K562 (cell line): ENCODE measurements at regions not wholly inside any gene's neighbourhood (a gene's known extent, or its start where the extent isn't known, plus 50 kb on each side); places are given as distances from the start of the nearest gene placed in this dataset.

Experiments used
- ATAC-seq: fragments of 200-7000 bp; cut with Tn5 transposase; 3 replicates; pipeline ENCODE4 v1.9.1; 2020; ENCODE audit warnings: moderate library complexity
- BruUV-seq: library from RNA; stranded (reverse); fragments of 400-500 nt; replicated peaks from 2 replicates; lab custom pipeline; 2021; lab: Mats Ljungman, UMichigan
- CTCF ChIA-PET: fragments of 300-600 bp; formaldehyde crosslinking; extraction: SDS; loops from one replicate; lab custom pipeline; 2021; ENCODE audit warnings: low intra/inter-chr PET ratio; lab: Yijun Ruan, JAX
- POLR2A ChIA-PET: fragments of 300-600, 350-650 bp; sonication (Branson Sonifier 250); formaldehyde crosslinking; extraction: SDS; loops from one replicate; lab custom pipeline; 2021; ENCODE audit warnings: antibody characterized with exemption, inconsistent platforms; lab: Yijun Ruan, JAX
- DNase-seq, 4 experiments: peaks; one replicate each; pipeline versions ENCODE4 v3.0.0 to v3.0.0-alpha.2; 2011 to 2018; ENCODE audit warnings: low spot score in 3 of 4, mixed read lengths in 3 of 4; ENCODE audit errors: extremely low read depth in 1 of 4
- FAIRE-seq: peaks from 2 replicates; lab custom pipeline; 2011; peaks lifted over from hg19 to GRCh38; lab: Jason Lieb, UNC
- H2AFZ ChIP-seq: 2 replicates; pipeline ENCODE4 v1.6.0; 2011; ENCODE audit warnings: low read depth, low read length, control low read depth, inconsistent platforms
- H3K27ac ChIP-seq: fragments of 200-600 bp; 3 replicates; pipeline ENCODE4 v1.8.0; 2011; ENCODE audit warnings: low read depth, mild to moderate bottlenecking, control low read depth, inconsistent platforms, low read length, moderate library complexity, mixed read lengths; ENCODE audit errors: extremely low read depth
- H3K27me3 ChIP-seq, 2 experiments: fragments of 300-600 bp in 1 of 2; 2 replicates in 1 of 2; 3 replicates in 1 of 2; pipeline versions ENCODE4 v1.6.0 to v1.8.0; 2011; ENCODE audit warnings: inconsistent platforms in 2 of 2, low read length in 2 of 2, mild to moderate bottlenecking in 1 of 2, mixed read lengths in 1 of 2, moderate library complexity in 1 of 2; ENCODE audit not compliant: control insufficient read depth in 2 of 2, insufficient read depth in 2 of 2
- H3K36me3 ChIP-seq: fragments of 300-600 bp; 3 replicates; pipeline ENCODE4 v1.8.0; 2011; ENCODE audit warnings: mild to moderate bottlenecking, low read length, inconsistent platforms; ENCODE audit not compliant: control insufficient read depth, insufficient read depth
- H3K4me1 ChIP-seq, 2 experiments: fragments of 200-600 bp in 1 of 2; replicated peaks in 1 of 2; 2 replicates in 1 of 2; 3 replicates in 1 of 2; pipeline versions ENCODE4 v1.5.1 to v1.8.0; 2011; ENCODE audit warnings: inconsistent platforms in 2 of 2, low read length in 2 of 2, mild to moderate bottlenecking in 1 of 2, mixed read lengths in 1 of 2, moderate library complexity in 1 of 2; ENCODE audit not compliant: control insufficient read depth in 2 of 2, insufficient read depth in 2 of 2
- H3K4me2 ChIP-seq: 2 replicates; pipeline ENCODE4 v1.6.1; 2011; ENCODE audit warnings: low read length, control low read depth, inconsistent platforms, mixed read lengths; ENCODE audit not compliant: insufficient read depth
- H3K4me3 ChIP-seq: fragments of 200-600 bp; sonication (generic), shearing (Covaris generic); 2 replicates; pipeline ENCODE4 v1.5.1; 2016; ENCODE audit warnings: control low read depth, inconsistent platforms
- H3K79me2 ChIP-seq: fragments of 200-600 bp; 3 replicates; pipeline ENCODE4 v1.8.0; 2011; ENCODE audit warnings: low read length, inconsistent platforms; ENCODE audit not compliant: control insufficient read depth, insufficient read depth
- H3K9ac ChIP-seq, 2 experiments: 2 replicates each; pipeline versions ENCODE4 v1.6.0 to v1.6.1; 2011; ENCODE audit warnings: low read depth in 2 of 2, low read length in 2 of 2, control low read depth in 1 of 2, inconsistent platforms in 1 of 2, mild to moderate bottlenecking in 1 of 2, mixed read lengths in 1 of 2; ENCODE audit not compliant: insufficient read depth in 1 of 2
- H3K9me1 ChIP-seq: one replicate; pipeline ENCODE4 v1.6.0; 2011; ENCODE audit warnings: inconsistent platforms, mild to moderate bottlenecking, low read length, moderate library complexity; ENCODE audit not compliant: control insufficient read depth, insufficient read depth
- H3K9me3 ChIP-seq: replicated peaks from 2 replicates; pipeline ENCODE4 v1.5.1; 2011; ENCODE audit warnings: low read depth, low read length, inconsistent platforms; ENCODE audit not compliant: control insufficient read depth, insufficient read depth
- H4K20me1 ChIP-seq: replicated peaks from 2 replicates; pipeline ENCODE4 v1.6.1; 2011; ENCODE audit warnings: low read length, inconsistent platforms, mixed read lengths; ENCODE audit not compliant: control insufficient read depth, insufficient read depth
- E2F1 ChIP-seq: sonication (generic); formaldehyde crosslinking; IDR thresholded peaks from 2 replicates; pipeline ENCODE4 v1.8.1; 2023; ENCODE audit warnings: mild to moderate bottlenecking, missing genetic modification reagents, moderate library complexity
- MAFG ChIP-seq: fragments of 450-650 bp; conservative IDR thresholded peaks from 2 replicates; pipeline ENCODE4 v1.6.1; 2016; ENCODE audit warnings: missing genetic modification characterization, missing compliant biosample characterization
- NFATC3 ChIP-seq: fragments of 450-650 bp; IDR thresholded peaks from 2 replicates; pipeline ENCODE4 v1.6.1; 2017; ENCODE audit warnings: mild to moderate bottlenecking
- PPARD ChIP-seq: fragments of 250-450 bp; sonication (Bioruptor Pico); IDR thresholded peaks from 2 replicates; pipeline ENCODE4 v1.8.0; 2022; ENCODE audit warnings: inconsistent platforms, mild to moderate bottlenecking, moderate library complexity
- RFX5 ChIP-seq: IDR thresholded peaks from 2 replicates; pipeline ENCODE4 v1.6.1; 2011; ENCODE audit warnings: low read depth, mild to moderate bottlenecking, improper control_type of control experiment, low read length
- RNF219 ChIP-seq: fragments of 250-450 bp; sonication (Bioruptor Pico); IDR thresholded peaks from 2 replicates; pipeline ENCODE4 v1.5.0; 2022; ENCODE audit warnings: mild to moderate bottlenecking
- SMARCA4 ChIP-seq: fragments of 450-650 bp; IDR thresholded peaks from 2 replicates; pipeline ENCODE4 v1.6.1; 2016
- TARDBP ChIP-seq: fragments of 450-650 bp; IDR thresholded peaks from 2 replicates; pipeline ENCODE4 v1.6.1; 2016
- ZBTB43 ChIP-seq: sonication (generic); formaldehyde crosslinking; IDR thresholded peaks from 2 replicates; pipeline ENCODE4 v1.8.0; 2023; ENCODE audit warnings: mild to moderate bottlenecking, missing genetic modification reagents
- WGBS: fragments of 100-300 bp; shearing (Covaris generic); methylation state at CpG from one replicate; pipeline ENCODE4 v1.1.6; 2016; ENCODE audit warnings: low coverage, mixed read lengths; ENCODE audit not compliant: insufficient coverage; ENCODE audit errors: missing lambda C conversion rate; 5-methylcytosine and 5-hydroxymethylcytosine counted together
- in situ Hi-C: fragments of 300-500 bp; cut with MboI; formaldehyde crosslinking; loops from 4 replicates; pipeline ENCODE4 v1.15.0; 2018; ENCODE audit warnings: inconsistent platforms, mixed read lengths
- intact Hi-C: fragments of 100-400 bp; cut with micrococcal nuclease; formaldehyde crosslinking; loops from 2 replicates; pipeline ENCODE4 v1.14.2; 2022

GRCh38 chr16:8257561-8257960 is 332.8 kb downstream of the TMEM114 start (continued):
- TF ChIP-seq NFATC3 (no peak), ZBTB43 (CRISPR knock-in tag) (no peak), PPARD (no peak)

GRCh38 chr16:8254405-8254804 is 335.9 kb downstream of the TMEM114 start:
- ChIA-PET POLR2A (interaction anchor here (0.8 kb wide), 1 partner anchor 232 kb away, joined by 3 read pairs; no protein-coding TSS in a partner anchor), CTCF (no interaction called here)
- no peaks in the 10 kb centered on the region for H3K9me3 ChIP-seq
- H3K79me2 ChIP-seq, result no peaks in the 10 kb centered on the region
- H3K9me1 ChIP-seq, result no peaks in the 10 kb centered on the region
- ATAC-seq (no peak), FAIRE-seq (no peak), DNase-seq (no peak)
- no peak overlapping the region for H3K4me2 ChIP-seq
- H3K36me3 ChIP-seq, result no peaks in the 10 kb centered on the region
- BruUV-seq, result no TSS peak
- H3K9ac ChIP-seq, result no peak overlapping the region
- no peaks in the 10 kb centered on the region for H4K20me1 ChIP-seq
- H2AFZ ChIP-seq, result no peak overlapping the region
- in situ Hi-C loops, result no loop called here
- peaks cover 0 to 2% of the 10 kb centered on the region in 2 experiments; a peak in 1 of 5 replicates for H3K27me3 ChIP-seq
- H3K4me1 ChIP-seq, result no peaks in the 10 kb centered on the region
- H3K27ac ChIP-seq, result no peak overlapping the region
- 0% methylated on average over 4 of the region's 4 CpGs for WGBS
- intact Hi-C loops, result no loop called here
- H3K4me3 ChIP-seq, result no peak overlapping the region
- TF ChIP-seq SMARCA4, result no peak
- no peak for TF ChIP-seq RNF219 (CRISPR knock-in tag)
- TF ChIP-seq RFX5, result no peak
- no peak for TF ChIP-seq MAFG (tag)
- TF ChIP-seq E2F1 (CRISPR knock-in tag), result no peak
- TF ChIP-seq TARDBP, result no peak
